ENCODE measurements at regions not wholly inside any gene's neighbourhood (a gene's known extent, or its start where the extent isn't known, plus 50 kb on each side); places are given as distances from the start of the nearest gene placed in this dataset.

DNA sequence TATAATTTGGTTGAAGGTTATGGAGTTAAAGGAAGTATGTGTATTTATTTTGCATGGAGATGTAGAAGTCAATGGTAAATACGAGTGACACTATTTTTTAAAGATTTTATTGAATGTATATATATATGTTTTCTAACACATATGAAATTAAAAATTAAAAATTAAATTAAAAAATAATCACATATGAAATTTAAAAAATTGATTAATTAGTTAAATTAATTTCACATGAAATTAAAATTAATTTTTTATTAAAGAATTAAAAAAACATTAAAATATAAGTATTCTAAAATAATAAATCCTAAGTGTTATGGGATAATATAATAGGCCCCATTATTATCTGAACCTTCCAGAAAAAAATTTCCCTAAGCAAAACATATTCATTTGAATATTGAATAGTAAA, 1163.5 kb downstream of the ARAP2 start:
- Histone ChIP-seq H3K9me3 (ENCODE audit: low read length) (no peaks in the 10 kb centered on the region), H3K27ac (ENCODE audit: low read length) (no peak overlapping the region), H3F3A (ENCODE audit: low read length, unreplicated experiment) (no peaks in the 10 kb centered on the region), H4K20me1 (ENCODE audit: low read length) (no peaks in the 10 kb centered on the region), H3K79me2 (ENCODE audit: low read length) (no peaks in the 10 kb centered on the region), H3K4me3 (ENCODE audit: low read length) (no peak overlapping the region), H2AFZ (ENCODE audit: low read length) (no peak overlapping the region), H3K4me1 (ENCODE audit: insufficient read depth, low read length) (no peaks in the 10 kb centered on the region), H3K27me3 (ENCODE audit: low read length) (no peaks in the 10 kb centered on the region), H3K36me3 (ENCODE audit: low read depth, low read length) (no peaks in the 10 kb centered on the region), H3K9me2 (replicated peaks; ENCODE audit: low read length) (no peaks in the 10 kb centered on the region), H3K4me2 (ENCODE audit: low read length) (no peak overlapping the region), H3K9ac (ENCODE audit: low read length) (no peak overlapping the region)
- ATAC-seq (no peak), DNase-seq (no peak)
- intact Hi-C loops (cut with micrococcal nuclease), result no loop called here
- TF ChIP-seq EZH2phosphoT487 (IDR thresholded peaks at IDR 0.05; ENCODE audit: borderline replicate concordance, low read length) (no peak), EZH2 (IDR thresholded peaks at IDR 0.05; ENCODE audit: low read length, unreplicated experiment) (no peak)
- TF ChIP-seq, protein P1, sequence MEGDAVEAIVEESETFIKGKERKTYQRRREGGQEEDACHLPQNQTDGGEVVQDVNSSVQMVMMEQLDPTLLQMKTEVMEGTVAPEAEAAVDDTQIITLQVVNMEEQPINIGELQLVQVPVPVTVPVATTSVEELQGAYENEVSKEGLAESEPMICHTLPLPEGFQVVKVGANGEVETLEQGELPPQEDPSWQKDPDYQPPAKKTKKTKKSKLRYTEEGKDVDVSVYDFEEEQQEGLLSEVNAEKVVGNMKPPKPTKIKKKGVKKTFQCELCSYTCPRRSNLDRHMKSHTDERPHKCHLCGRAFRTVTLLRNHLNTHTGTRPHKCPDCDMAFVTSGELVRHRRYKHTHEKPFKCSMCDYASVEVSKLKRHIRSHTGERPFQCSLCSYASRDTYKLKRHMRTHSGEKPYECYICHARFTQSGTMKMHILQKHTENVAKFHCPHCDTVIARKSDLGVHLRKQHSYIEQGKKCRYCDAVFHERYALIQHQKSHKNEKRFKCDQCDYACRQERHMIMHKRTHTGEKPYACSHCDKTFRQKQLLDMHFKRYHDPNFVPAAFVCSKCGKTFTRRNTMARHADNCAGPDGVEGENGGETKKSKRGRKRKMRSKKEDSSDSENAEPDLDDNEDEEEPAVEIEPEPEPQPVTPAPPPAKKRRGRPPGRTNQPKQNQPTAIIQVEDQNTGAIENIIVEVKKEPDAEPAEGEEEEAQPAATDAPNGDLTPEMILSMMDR (conservative IDR thresholded peaks at IDR 0.05; ENCODE audit: low read depth, low read length), result no peak
- POLR2A ChIA-PET (ENCODE audit: unreplicated experiment), result no interaction called here
- CTCF ChIA-PET, result no interaction called here
- no TSS peak for BruUV-seq (replicated peaks)

DNA sequence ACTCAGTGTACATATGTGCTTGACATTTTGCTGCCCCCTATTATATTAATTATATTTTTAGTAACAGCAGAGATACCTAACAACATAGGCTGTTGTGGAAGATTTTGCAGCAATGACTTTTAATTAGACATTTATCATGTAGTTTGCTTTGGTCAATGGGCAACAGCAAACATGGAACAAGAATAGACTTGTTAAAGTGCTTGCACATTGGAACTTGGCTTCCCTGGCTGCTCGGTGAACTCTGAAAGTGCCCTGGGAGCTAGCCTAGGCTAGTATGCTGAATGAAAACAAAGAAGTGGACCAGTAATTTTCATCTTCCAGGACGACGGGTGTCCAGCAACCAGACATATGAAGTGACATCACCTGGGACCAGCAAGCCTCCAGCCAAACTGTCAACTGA, 1157.1 kb downstream of the ARAP2 start:
- Histone ChIP-seq H3K36me3 (ENCODE audit: low read depth, low read length) (no peaks in the 10 kb centered on the region), H3K9me2 (replicated peaks; ENCODE audit: low read length) (no peaks in the 10 kb centered on the region), H4K20me1 (ENCODE audit: low read length) (no peaks in the 10 kb centered on the region), H3K9me3 (ENCODE audit: low read length) (no peaks in the 10 kb centered on the region), H3K27ac (ENCODE audit: low read length) (no peak overlapping the region), H3K79me2 (ENCODE audit: low read length) (no peaks in the 10 kb centered on the region), H3K4me1 (ENCODE audit: insufficient read depth, low read length) (no peaks in the 10 kb centered on the region), H3K4me2 (ENCODE audit: low read length) (no peak overlapping the region), H3K27me3 (ENCODE audit: low read length) (no peaks in the 10 kb centered on the region), H3K4me3 (ENCODE audit: low read length) (no peak overlapping the region), H2AFZ (ENCODE audit: low read length) (no peak overlapping the region), H3K9ac (ENCODE audit: low read length) (no peak overlapping the region), H3F3A (ENCODE audit: low read length, unreplicated experiment) (no peaks in the 10 kb centered on the region)
- ChIA-PET CTCF (no interaction called here), POLR2A (ENCODE audit: unreplicated experiment) (no interaction called here)
- BruUV-seq (replicated peaks), result no TSS peak
- ATAC-seq, result no peak
- TF ChIP-seq EZH2 (IDR thresholded peaks at IDR 0.05; ENCODE audit: low read length, unreplicated experiment) (no peak), EZH2phosphoT487 (IDR thresholded peaks at IDR 0.05; ENCODE audit: borderline replicate concordance, low read length) (no peak)
- TF ChIP-seq, protein P1 (conservative IDR thresholded peaks at IDR 0.05; ENCODE audit: low read depth, low read length), result no peak
- no peak for DNase-seq
- intact Hi-C loops (cut with micrococcal nuclease), result no loop called here

DNA sequence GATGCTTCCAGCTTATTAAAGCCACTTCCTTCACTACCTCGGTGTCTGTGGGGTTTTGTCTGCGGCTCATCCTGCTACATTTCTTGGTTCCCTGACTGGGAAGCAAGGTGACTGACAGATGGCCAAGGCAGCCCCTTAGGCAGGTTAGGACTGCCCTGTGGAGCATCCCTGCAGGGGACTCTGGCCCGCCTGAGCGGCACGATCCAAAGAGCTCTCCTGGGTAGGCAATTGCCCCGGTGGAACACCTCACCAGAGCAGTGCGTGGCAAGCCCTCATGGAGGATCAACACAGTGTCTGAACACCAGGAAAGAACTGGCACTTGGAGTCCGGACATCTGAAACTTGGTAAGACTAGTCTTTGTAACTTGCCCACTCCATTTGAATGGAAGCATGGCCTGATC, 1143.4 kb downstream of the ARAP2 start:
- no peak overlapping the region for H3K9ac ChIP-seq (ENCODE audit: low read length)
- intact Hi-C loops (cut with micrococcal nuclease), result no loop called here

More for the DNA sequence above, 1143.4 kb downstream of the ARAP2 start:
- no peaks in the 10 kb centered on the region for H4K20me1 ChIP-seq (ENCODE audit: low read length)
- no peaks in the 10 kb centered on the region for H3K9me3 ChIP-seq (ENCODE audit: low read length)
- no peak; the same call in 1 of the 2 replicates for ATAC-seq
- CTCF ChIA-PET, result no interaction called here
- H3F3A ChIP-seq (ENCODE audit: low read length, unreplicated experiment), result no peaks in the 10 kb centered on the region
- H3K79me2 ChIP-seq (ENCODE audit: low read length), result no peaks in the 10 kb centered on the region
- H3K4me1 ChIP-seq (ENCODE audit: insufficient read depth, low read length), result peaks cover 8% of the 10 kb centered on the region
- TF ChIP-seq, protein P1 (conservative IDR thresholded peaks at IDR 0.05; ENCODE audit: low read depth, low read length), result no peak
- TF ChIP-seq EZH2 (IDR thresholded peaks at IDR 0.05; ENCODE audit: low read length, unreplicated experiment), result no peak
- TF ChIP-seq EZH2phosphoT487 (IDR thresholded peaks at IDR 0.05; ENCODE audit: borderline replicate concordance, low read length), result no peak
- H2AFZ ChIP-seq (ENCODE audit: low read length), result peak overlapping the region; percentile 79
- POLR2A ChIA-PET (ENCODE audit: unreplicated experiment), result no interaction called here
- DNase-seq, result no peak
- no peaks in the 10 kb centered on the region for H3K36me3 ChIP-seq (ENCODE audit: low read depth, low read length)
- H3K4me3 ChIP-seq (ENCODE audit: low read length), result peak overlapping the region; percentile 56
- no TSS peak for BruUV-seq (replicated peaks)
- H3K27ac ChIP-seq (ENCODE audit: low read length), result no peak overlapping the region
- no peaks in the 10 kb centered on the region for H3K27me3 ChIP-seq (ENCODE audit: low read length)
- H3K4me2 ChIP-seq (ENCODE audit: low read length), result peak overlapping the region; percentile 64
- no peaks in the 10 kb centered on the region for H3K9me2 ChIP-seq (replicated peaks; ENCODE audit: low read length)
